ENCODE measurements at regions not wholly inside any gene's neighbourhood (a gene's known extent, or its start where the extent isn't known, plus 50 kb on each side); places are given as distances from the start of the nearest gene placed in this dataset.

DNA sequence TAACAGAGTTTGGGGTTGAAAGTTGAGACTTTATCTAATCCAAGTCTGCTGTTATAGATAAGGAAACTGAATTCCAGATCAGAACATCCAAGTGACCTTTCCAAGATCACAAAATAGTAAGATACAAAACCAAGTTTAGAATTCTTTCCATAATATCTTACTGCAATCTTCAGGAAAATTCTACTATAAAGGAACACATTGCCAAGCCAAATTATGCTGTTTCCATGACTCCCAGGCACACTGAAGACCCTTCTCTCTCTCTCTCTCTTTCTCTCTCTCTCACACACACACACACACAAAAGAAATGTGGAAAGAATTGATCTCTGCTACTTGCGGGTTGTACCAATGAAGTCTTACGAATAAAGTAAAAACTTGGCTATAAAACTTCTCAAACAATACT is 398.4 kb downstream of the METTL4 start:
- DNase-seq (ENCODE audit: low read depth): no peak

DNA sequence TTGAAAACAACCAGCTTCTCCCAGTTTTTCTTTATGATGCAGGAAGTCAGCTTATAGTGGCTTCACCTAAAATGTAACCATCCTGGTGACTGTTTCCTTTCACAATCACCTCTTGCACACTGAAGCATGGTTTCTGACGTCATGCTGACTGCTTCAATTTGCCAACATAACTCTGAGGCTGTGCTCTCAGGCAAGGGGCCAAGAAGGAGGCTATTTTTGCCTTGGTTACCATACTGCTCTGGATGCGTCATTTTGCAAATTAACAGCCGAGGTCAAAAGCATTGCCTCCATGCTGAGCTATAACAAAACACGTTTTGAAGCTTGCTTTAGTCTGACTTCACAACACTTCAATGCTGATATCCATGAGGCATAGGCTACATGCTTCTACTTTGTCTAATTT is 397.8 kb downstream of the METTL4 start:
- no peak for DNase-seq (ENCODE audit: low read depth)

DNA sequence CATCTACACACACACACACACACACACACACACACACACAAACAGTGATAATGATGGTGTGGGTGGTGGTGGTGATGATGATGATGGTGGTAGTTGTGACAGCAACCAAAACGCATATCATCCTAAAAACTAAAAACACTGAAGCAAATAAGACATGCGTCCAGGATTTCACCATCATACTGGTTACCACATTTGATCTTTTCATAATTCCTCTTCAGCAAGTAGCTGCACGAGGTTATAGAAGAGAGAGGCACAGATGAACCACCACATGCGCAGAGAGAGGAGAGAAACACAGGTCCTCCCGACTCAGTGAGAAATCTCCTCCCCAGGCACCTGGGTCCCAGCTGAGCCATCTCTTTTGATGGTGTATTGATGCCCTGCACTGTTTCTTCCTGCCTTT is 393.3 kb downstream of the METTL4 start:
- DNase-seq (ENCODE audit: low read depth): no peak

DNA sequence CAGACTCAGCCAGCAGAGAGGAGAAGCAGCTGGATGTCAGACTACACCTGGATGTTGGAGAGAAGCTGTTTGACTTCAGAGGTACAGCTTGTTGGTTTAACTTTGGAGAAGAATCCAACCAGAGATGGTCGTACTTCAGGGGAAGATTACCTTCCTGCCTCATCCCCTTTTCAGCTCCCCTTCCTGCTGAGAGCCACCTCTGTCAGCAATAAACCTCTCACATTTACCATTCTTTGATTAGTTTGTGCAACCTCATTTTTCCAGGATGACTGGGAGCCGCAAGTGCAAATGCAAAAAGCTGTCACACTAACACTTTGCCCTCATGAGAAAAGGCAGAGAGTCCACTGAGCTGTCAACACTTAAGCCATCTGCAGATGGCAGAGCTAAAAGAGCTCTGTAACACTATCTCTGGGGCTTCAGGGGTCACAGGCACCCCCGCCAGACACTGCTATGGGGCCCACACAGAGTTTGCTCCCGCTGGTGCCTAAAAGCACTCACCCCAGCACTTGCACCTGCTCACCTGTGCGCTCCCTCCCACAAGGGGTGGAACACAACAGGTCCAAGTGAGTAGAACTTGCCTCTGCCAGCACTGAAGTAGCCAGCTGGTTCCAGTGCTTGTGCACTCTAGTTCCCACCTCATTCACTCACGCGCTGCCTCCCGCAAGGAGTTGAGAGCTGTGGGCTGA is 391.7 kb downstream of the METTL4 start:
- no peak for DNase-seq (ENCODE audit: low read depth)

DNA sequence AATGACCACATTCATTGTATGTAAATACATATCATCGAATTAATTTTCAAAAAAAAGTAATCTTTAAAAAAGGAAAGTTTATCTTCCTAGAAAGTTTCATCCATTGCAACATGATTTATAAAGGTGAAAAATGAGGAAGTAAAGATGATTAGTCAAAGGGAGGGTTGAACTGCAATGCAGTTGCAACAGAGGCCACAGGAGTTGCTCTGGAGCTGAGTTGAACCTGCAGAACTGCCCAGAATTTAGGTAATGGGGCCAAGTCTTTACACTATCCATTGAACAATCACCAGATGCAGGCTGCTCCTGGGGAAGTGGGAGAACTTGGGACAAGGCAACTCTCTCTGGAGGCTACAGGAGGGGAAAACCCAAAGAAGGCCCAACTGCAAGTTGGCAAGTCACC is 390.7 kb downstream of the METTL4 start:
- no peak for DNase-seq (ENCODE audit: low read depth)

DNA sequence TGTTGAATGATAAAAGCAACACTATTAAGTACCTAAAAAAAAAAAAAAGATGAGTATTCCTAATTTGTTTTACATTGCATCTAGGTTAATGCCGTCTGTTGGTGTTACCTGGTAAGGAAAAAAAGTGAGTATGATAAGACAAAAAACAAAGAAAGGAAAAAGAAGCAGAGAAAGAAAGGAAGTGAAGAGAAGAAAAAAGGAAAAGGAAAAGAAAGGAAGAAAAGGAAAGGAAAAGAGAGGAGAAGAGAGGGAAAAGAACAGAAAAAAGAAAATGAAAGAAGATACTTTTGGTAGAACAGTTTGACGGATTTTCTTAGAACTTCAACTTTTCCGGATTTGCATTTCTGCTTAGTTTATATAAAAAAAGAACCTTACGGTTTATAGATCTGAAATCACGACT is 387.9 kb downstream of the METTL4 start:
- no peak for DNase-seq (ENCODE audit: low read depth)

DNA sequence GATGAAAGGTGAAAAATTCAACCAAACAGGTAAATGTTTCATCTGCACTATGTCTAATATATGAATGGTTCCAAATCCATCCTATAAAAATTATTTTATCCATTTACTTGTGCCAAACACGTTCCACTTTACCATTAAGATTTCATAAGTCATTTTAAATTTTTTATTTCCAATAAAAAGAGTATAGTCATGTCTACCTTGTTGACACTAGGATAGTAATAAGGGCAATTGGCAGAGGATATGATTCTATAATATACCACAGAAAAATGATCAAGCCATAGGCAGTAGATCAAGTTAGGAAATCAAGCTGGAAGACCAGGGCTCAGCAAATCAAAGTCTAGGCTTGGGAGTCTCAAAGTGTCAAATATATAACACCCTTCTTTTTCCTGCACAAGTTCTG is 384.3 kb downstream of the METTL4 start:
- no peak for DNase-seq (ENCODE audit: low read depth)

DNA sequence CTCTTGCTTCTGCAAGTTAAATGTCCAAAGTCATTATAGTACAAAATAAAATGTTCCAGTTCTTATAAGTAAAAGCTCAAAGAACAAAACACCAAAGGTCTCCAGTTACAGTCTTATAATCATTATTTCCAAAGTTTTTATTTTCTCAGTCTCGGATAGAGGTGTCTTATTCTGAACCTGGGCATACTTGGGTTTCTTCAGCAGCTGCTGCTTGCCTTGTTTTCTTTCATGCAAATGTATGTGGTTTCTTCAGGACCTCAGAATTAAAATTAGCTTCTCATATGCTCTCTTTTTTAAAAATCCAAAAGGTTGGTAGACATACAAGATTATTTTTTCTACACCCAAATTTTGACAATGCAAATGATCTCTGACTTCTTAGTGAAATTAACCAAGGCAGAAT is 383.0 kb downstream of the METTL4 start:
- DNase-seq (ENCODE audit: low read depth): no peak

DNA sequence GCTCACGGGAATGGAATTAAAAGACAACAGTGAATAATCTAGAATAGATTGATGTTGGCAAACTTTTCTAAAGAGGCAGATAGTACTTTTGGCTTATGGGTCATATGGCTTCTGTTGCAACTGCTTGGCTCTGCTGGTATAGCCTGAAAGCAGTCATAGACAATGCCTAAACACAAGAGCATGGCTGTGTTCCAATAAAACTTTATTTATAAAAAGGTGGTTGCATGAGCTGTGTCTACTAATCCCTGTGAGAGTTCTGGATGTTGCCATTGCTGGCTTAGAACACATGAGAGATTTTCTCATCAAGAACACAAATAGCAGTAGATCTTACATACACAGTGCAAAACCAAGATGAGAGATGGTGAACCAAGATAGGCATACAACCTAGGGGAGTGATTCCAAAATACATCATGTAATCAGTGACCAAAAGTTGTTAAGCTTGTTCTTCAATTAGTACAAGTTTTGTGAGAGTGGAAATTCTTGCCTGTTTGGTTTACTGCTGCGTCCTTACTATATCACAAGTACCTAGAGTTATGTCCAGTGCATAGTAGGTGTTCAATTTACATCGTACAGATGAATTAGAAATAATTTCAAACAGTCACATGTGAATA is 380.0 kb downstream of the METTL4 start:
- DNase-seq (ENCODE audit: low read depth): no peak

DNA sequence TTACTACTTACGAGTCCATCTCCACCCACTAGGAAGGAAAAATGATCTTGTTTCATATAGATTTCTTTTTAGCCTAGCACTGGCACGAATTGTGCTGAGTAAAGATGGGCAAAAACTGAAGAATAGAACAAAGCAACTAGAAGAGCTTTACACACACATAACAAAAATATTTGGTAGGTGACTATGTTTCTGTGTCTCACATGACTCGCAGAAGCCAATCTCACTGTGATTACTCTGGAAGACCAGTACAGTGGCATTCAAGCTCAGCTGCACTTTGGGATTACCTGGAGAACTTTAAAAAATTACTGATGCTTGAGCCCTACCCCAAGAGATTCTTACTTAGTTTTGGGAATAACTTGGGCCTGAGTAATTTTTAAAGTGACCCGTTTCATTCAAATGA is 378.7 kb downstream of the METTL4 start:
- DNase-seq (ENCODE audit: low read depth): no peak

DNA sequence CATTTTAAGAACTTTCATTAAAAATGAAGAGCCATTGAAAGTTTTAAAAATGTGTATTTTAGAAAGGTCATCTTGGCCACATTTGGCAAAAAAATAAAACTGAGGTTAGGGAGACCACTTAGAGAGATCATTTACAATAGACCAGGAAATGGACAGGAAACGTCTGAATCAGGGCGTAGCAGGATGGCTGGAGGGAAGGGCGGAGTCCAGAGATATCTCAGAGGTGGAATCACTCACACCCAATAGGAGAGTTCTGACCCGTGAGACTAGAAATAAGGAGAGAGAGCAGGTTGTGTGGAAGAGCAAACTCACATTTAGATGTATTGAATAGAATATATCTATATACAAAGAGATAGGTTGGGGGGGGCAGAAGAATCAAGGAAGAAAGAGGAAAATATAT is 373.4 kb downstream of the METTL4 start:
- no peak for DNase-seq (ENCODE audit: low read depth)

DNA sequence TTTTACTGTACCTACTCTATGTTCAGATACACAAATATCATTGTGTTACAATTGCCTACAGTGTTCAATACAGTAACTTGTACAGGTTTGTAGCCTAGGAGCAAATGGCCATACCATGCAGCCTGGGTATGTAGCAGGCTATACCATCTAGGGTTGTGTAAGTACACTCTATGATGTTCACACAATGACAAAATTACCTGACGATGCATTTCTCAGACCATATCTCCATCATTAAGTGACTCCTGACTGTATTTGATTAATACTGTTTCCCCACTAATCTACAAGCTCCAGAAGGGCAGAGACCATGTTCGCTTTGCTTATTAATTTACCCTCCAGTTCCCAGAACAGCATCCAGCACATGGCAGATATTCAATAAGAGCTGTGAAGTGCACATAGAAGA is 372.2 kb downstream of the METTL4 start:
- DNase-seq (ENCODE audit: low read depth): no peak

DNA sequence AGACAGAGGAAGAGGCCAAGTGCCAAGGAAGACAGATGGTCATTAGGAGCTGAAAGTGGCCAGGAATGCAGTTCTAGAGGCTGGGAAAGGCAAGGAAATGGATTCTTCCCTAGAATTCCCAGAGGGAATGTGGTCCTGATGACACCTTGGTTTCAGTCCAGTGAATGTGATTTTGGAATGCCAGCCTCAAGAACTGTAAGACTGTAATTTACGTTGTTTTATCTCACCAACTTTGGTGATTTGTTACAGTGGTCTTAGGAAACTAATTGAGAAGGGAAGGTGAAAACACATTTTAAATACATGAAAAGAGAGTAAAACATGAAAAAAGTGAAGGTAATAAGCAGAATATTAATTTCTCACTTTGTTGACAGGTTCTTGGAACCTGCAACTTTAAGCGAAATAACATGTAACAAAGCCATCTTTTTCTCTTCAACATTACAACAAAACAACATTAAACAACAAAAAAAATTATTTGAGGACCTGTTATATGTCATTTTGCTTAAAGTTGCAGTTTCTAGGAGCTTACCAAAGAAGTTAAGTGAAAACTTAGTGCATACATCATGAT is 370.2 kb downstream of the METTL4 start:
- no peak for DNase-seq (ENCODE audit: low read depth)

DNA sequence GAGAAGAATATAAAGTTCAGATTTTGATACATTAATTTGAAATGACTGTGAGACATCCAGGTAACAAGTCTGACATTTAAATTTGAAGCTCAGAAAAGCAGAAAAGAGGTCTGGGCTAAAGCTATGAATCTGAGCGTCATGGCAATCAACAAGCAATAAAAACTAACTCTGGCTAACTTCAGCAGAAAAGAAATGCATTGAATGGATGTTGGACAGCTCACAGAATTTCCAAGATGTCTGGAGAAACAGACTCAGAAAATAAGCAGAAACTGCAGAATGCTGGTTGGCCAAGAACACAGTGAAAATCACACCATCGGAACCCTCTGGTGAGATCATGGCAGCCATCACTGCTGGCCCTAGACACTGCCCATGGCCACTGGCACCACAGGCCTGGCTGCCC is 366.6 kb downstream of the METTL4 start:
- no peak for DNase-seq (ENCODE audit: low read depth)

DNA sequence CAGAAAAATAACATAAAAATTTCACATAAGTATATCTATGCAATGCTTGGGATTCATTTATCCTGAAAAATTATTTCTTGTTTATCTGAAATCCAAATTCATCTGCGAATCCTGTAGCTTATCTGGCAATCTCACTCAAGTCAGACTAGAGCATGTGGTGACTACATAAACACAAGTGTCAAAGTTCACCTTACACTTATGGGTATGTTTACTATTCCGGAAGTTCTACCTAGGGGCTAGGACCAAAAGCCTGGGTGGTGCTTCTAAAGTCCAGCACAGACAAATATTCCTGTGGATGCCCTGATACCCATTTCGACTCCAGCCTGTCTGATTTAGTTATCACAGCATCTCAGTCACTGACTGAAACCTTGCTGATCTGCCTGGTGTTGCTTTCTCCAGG is 364.0 kb downstream of the METTL4 start:
- DNase-seq (ENCODE audit: low read depth): no peak

DNA sequence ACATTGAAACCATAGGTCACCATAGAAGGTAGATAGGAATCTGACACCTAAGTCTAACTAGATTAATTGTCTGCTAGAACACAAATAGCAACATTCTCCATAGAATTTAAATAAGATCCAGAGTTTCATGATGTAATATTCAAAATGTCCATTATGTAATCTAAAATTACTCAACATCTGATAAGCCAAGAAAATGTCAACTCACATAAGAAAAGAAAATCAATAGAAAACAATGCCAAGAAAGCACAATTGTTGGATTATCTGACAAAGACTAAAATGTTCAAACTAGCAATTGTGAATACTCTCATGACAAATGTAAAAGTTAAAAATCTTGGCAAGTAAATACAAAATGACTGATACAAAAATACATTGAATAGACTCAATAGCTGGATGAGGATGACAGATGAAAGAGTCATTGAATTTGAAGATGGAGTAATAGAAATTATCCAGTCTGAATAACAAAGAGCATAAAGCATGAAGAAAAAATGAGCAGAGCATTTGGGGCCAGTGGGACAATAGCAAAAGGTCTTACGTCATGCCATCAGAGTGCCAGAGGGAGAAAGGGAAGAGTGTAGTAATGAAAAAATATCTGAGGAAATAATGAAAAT is 358.6 kb downstream of the METTL4 start:
- DNase-seq (ENCODE audit: low read depth): no peak

DNA sequence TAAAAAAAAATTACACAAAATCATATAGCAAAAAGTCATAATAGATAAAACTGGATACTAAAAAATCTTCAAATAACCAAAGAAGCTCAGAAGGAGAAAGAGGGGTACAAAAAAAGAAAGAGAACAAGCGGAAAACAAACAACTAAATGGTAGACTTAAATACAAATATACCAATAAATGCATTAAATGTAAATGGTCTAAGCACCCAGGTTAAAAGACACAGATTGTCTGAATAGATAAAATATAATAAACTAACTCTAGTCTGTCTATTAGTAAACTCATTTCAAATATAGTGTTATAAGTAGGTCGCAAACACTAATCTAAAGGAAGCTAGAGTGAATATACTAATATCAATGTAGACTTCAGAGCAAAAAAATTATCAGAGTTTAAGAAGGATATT is 357.4 kb downstream of the METTL4 start:
- no peak for DNase-seq (ENCODE audit: low read depth)

DNA sequence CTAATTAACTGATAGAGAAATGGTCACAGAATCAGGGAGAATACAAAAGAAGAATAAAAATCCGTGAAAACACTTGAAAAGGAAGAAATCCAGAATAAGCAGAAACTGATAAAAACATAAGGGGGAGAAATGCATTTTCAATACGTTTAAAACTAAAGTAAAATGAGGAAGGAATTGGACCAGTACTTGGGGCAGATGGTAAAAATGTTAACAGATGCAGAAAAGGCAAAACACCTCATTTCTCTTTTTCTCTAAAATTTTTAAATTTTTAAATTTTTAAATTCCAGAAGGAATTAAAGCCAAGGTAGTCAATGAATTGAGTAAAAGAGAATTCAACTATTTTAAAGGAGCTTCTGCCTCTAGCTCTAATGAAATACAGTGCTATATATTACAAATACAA is 353.9 kb downstream of the METTL4 start:
- no peak for DNase-seq (ENCODE audit: low read depth)

DNA sequence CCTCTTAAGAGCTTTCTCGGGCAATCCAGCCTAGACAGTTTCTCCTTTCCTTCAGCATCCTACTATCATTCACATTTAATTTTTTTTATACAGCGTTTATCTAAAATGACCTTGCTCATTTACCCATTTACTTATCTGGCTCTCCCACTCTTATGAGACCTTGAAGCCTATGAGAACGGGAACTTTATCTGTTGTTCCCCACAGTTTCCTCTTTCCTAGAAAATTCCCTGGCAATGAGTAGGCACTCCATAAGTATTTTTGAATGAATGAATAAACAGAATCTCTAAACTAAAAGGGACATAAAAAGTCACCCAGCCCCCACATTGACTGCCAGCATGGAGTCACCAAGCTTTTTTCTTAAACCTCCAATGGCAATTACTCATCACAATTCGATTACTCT is 353.2 kb downstream of the METTL4 start:
- DNase-seq (ENCODE audit: low read depth): no peak

DNA sequence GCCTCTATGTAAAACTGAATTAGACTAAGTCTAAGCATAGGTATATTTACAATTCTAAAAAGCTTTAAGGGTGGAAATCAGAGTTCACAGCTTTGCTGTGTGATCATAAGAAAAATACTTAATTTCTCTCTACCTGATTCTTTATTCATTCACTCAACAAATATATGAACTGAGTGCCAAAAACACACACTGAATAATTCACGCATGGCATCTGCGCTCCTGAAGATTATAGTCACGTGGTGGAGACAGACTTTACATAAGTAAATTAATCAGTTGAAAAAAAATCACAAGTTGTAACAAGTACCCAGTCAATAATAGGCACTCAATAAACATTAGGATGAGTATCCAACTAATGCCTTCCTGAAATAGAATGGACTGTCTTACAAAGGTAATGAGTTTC is 351.6 kb downstream of the METTL4 start:
- DNase-seq (ENCODE audit: low read depth): no peak

DNA sequence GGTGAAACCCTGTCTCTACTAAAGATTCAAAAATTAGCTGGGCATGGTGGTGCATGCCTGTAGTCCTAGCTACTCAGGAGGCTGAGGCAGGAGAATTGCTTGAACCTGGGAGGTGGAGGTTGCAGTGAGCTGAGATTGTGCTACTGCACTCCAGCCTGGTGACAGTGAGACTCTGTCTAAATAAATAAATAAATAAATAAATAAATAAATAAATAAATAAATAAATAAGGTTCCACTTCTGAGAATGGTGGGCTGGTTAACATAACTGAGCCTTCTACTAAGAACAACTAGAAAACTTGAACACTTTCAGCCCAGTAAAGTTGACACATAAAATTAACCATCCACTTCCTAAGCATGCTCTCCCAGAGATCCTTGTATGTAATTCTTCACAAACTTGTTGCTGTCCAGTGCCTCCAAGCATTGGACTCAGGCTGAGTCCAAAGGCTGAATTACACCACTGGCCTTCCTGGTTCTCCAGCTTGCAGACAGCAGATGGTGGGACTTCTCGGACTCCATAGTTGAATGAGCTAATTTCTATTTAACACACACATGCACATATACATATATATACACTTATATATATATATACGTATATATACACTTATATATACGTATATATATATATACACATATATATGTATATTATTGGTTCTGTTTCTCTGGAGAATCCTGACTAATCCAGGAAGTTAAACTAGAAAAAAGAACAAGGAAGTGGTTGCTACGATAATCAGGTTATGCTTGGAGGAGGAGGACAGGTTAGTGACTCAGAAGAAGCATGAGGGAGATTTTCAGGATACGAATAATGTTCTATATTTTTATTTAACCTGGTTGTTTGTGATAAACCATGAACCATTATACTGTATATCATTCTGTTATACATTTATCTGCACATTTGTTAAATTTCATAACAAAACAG is 348.8 kb downstream of the METTL4 start:
- no peak for DNase-seq (ENCODE audit: low read depth)

DNA sequence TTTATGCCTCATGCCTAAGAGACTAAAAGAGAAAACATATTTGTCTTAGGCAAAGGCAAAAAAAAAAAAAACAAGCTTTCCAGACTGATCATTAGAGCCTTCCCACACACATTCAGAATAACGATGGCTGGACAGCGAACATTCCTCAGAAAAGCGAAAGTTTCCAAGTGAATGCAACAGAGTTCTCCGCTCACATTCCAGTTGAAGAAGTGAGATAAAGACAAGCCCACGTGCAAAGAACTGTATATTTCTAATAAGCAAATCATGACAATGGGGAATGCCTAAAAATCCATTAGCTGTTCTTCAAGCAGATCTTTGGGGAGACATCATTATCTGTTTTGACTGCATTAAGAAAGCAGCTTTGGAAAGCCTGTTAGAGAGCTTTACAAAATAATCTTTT is 347.9 kb downstream of the METTL4 start:
- DNase-seq (ENCODE audit: low read depth): no peak

DNA sequence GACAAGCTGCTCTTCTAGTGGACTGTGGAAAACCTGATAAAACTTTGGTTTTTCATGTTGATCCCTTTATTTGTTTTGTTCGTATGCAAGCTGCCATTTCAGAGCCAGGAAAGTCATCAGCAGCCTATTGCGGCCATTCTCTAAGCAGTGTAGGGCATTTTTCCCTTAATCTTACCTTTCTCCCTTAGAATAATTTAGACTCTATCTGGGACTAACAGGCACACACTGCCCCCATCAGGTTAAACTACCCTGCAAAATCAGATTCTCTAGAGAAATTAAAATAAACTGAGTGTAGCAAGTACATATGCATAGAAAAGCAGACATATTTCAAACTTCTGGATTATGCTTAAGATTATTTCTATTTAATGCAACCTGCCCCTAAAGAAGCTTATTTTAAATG is 347.5 kb downstream of the METTL4 start:
- DNase-seq (ENCODE audit: low read depth): no peak

All from activated gamma-delta T cell treated with anti-CD3 and anti-CD28 coated beads, Interleukin-2, amount 50 U/mL, for 16 hours (primary cell).